ENCODE measurements at regions not wholly inside any gene's neighbourhood (a gene's known extent, or its start where the extent isn't known, plus 50 kb on each side); places are given as distances from the start of the nearest gene placed in this dataset.

- TF ChIP-seq CTCF (IDR thresholded peaks at IDR 0.05): no peak
- no peak for TF ChIP-seq POLR2A (IDR thresholded peaks at IDR 0.05)
- 92% methylated on average over 2 of the region's 2 CpGs for WGBS, 2 donors
- no peaks in the 10 kb centered on the region for H3K36me3 ChIP-seq (ENCODE audit: low read depth, missing control alignments)
Observed at GRCh38 chr4:178273168-178273567, 830.9 kb upstream of the AGA start.

GRCh38 chr4:178275671-178276360 is 833.6 kb upstream of the AGA start:
- TF ChIP-seq CTCF (IDR thresholded peaks at IDR 0.05) (peak in 1 of 3 experiments; percentile 24), POLR2A (IDR thresholded peaks at IDR 0.05) (no peak)
- WGBS, 2 donors: 59 to 62% methylated on average over 5 of the region's 5 CpGs
- peak; percentile 30 for DNase-seq
- H3K27me3 ChIP-seq: no peaks in the 10 kb centered on the region
- H3K36me3 ChIP-seq (ENCODE audit: low read depth, missing control alignments): no peaks in the 10 kb centered on the region
- H3K9me3 ChIP-seq: no peaks in the 10 kb centered on the region
- no peaks in the 10 kb centered on the region for H3K4me1 ChIP-seq
- no peak overlapping the region for H3K4me3 ChIP-seq
- intact Hi-C loops (cut with DNase I; ENCODE audit: low total_unique reads): no loop called here
- H3K27ac ChIP-seq: no peak overlapping the region

More at GRCh38 chr4:178273168-178273567, 830.9 kb upstream of the AGA start:
- DNase-seq: no peak
- intact Hi-C loops (cut with DNase I; ENCODE audit: low total_unique reads): no loop called here
- Histone ChIP-seq H3K27ac (no peak overlapping the region), H3K4me1 (no peaks in the 10 kb centered on the region), H3K4me3 (no peak overlapping the region), H3K9me3 (no peaks in the 10 kb centered on the region), H3K27me3 (no peaks in the 10 kb centered on the region)

GRCh38 chr4:178280362-178280761 is 838.1 kb upstream of the AGA start:
- no peak for DNase-seq
- intact Hi-C loops (cut with DNase I; ENCODE audit: low total_unique reads): no loop called here
- Histone ChIP-seq H3K27ac (no peak overlapping the region), H3K36me3 (ENCODE audit: low read depth, missing control alignments) (no peaks in the 10 kb centered on the region), H3K4me3 (no peak overlapping the region), H3K9me3 (no peaks in the 10 kb centered on the region), H3K27me3 (no peaks in the 10 kb centered on the region), H3K4me1 (no peaks in the 10 kb centered on the region)
- TF ChIP-seq POLR2A (IDR thresholded peaks at IDR 0.05): no peak
- TF ChIP-seq CTCF (IDR thresholded peaks at IDR 0.05): no peak
- 45 to 49% methylated on average over 4 of the region's 4 CpGs for WGBS, 2 donors

- Histone ChIP-seq H3K27ac (no peak overlapping the region), H3K27me3 (no peaks in the 10 kb centered on the region), H3K9me3 (no peaks in the 10 kb centered on the region), H3K36me3 (ENCODE audit: low read depth, missing control alignments) (no peaks in the 10 kb centered on the region), H3K4me3 (no peak overlapping the region), H3K4me1 (no peaks in the 10 kb centered on the region)
- intact Hi-C loops (cut with DNase I; ENCODE audit: low total_unique reads): no loop called here
- DNase-seq: no peak
- TF ChIP-seq CTCF (IDR thresholded peaks at IDR 0.05) (no peak), POLR2A (IDR thresholded peaks at IDR 0.05) (no peak)
Observed at GRCh38 chr4:178288462-178288861, 846.2 kb upstream of the AGA start.

GRCh38 chr4:178293601-178294000 is 851.4 kb upstream of the AGA start:
- TF ChIP-seq POLR2A (IDR thresholded peaks at IDR 0.05) (no peak), CTCF (IDR thresholded peaks at IDR 0.05) (no peak)
- no peak overlapping the region for H3K27ac ChIP-seq
- no peaks in the 10 kb centered on the region for H3K36me3 ChIP-seq (ENCODE audit: low read depth, missing control alignments)
- H3K4me1 ChIP-seq: no peaks in the 10 kb centered on the region
- no peak overlapping the region for H3K4me3 ChIP-seq
- no peaks in the 10 kb centered on the region for H3K9me3 ChIP-seq
- no peak for DNase-seq
- intact Hi-C loops (cut with DNase I; ENCODE audit: low total_unique reads): no loop called here
- 85 to 91% methylated on average over 6 of the region's 6 CpGs for WGBS, 2 donors
- H3K27me3 ChIP-seq: no peaks in the 10 kb centered on the region
